GM12892 (cell line): ENCODE measurements at regions not wholly inside any gene's neighbourhood (a gene's known extent, or its start where the extent isn't known, plus 50 kb on each side); places are given as distances from the start of the nearest gene placed in this dataset.

Experiments used
- POLR2A ChIP-seq: IDR thresholded peaks from 2 replicates; pipeline ENCODE4 v1.6.1; 2011; ENCODE audit warnings: low read depth, low read length, control low read depth
- POLR2AphosphoS5 ChIP-seq: IDR thresholded peaks from 2 replicates; pipeline ENCODE4 v1.6.1; 2011; ENCODE audit warnings: low read depth, low read length, control low read depth
- TAF1 ChIP-seq: IDR thresholded peaks from 2 replicates; pipeline ENCODE4 v1.6.1; 2011; ENCODE audit warnings: low read depth, mild to moderate bottlenecking, control low read depth, low read length, borderline replicate concordance

DNA sequence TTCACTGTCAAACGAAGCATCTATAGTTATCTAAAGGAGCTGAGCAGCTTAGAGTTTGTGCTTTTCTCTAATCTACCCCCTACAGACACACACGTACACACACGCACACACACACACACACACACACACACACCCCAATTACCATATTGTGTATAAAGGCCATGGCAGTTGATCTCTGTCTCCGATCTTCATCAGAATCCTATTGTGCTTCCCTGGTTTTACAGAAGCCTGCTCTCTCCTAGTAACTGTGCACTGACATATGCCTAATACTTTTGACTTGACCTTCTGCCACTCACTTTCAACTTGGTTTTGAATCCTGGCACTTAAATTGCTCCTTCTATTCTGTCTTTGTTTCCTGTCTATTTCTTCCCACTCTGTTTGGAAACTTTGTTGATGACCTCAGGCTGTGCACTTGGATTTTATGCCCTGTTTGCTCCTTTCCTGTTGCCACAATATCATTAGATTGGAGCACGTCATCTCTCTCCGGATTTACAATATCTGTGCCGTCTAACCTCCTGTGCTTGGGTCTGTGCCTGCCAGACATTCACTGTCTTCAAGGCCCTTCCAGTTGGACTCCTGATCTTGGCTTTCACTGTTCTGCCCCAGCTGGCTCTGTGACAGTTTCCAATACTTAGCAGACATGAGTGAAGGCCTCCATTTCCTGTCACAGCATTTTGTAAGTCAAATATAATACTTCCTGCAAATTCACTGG lies 928.1 kb downstream of the FAT4 start:
- TF ChIP-seq POLR2AphosphoS5, result no peak
- no peak for TF ChIP-seq POLR2A
- no peak for TF ChIP-seq TAF1
